ENCODE measurements at regions not wholly inside any gene's neighbourhood (a gene's known extent, or its start where the extent isn't known, plus 50 kb on each side); places are given as distances from the start of the nearest gene placed in this dataset.

DNA sequence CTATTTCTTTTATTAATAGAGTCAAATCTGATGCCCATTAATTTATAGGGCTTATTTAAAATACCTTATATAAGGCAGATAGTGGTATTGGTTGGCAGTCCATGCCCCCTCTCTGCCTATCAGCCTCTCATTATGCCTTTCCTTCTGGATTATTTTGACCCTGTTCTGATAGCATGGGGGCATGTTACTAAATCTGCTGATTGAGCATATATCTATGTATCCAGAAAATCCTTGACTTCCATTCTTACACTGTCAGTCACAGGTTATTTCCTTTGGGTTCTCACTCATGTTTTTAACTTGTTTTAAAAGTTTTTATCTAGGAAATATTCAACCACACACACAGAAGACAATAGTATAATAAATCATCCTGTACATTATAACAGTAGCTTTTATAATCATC, 1184.9 kb downstream of the HACE1 start:
- no peak for TF ChIP-seq CTCF (IDR thresholded peaks at IDR 0.05)
- TF ChIP-seq, protein P1, sequence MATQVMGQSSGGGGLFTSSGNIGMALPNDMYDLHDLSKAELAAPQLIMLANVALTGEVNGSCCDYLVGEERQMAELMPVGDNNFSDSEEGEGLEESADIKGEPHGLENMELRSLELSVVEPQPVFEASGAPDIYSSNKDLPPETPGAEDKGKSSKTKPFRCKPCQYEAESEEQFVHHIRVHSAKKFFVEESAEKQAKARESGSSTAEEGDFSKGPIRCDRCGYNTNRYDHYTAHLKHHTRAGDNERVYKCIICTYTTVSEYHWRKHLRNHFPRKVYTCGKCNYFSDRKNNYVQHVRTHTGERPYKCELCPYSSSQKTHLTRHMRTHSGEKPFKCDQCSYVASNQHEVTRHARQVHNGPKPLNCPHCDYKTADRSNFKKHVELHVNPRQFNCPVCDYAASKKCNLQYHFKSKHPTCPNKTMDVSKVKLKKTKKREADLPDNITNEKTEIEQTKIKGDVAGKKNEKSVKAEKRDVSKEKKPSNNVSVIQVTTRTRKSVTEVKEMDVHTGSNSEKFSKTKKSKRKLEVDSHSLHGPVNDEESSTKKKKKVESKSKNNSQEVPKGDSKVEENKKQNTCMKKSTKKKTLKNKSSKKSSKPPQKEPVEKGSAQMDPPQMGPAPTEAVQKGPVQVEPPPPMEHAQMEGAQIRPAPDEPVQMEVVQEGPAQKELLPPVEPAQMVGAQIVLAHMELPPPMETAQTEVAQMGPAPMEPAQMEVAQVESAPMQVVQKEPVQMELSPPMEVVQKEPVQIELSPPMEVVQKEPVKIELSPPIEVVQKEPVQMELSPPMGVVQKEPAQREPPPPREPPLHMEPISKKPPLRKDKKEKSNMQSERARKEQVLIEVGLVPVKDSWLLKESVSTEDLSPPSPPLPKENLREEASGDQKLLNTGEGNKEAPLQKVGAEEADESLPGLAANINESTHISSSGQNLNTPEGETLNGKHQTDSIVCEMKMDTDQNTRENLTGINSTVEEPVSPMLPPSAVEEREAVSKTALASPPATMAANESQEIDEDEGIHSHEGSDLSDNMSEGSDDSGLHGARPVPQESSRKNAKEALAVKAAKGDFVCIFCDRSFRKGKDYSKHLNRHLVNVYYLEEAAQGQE (IDR thresholded peaks at IDR 0.05; ENCODE audit: insufficient read depth in 1 of 2, low read depth in 2 of 2, low read length in 1 of 2) = no peak
- no peak for TF ChIP-seq POLR2AphosphoS5 (IDR thresholded peaks at IDR 0.05; ENCODE audit: low read depth, low read length)

All from Panc1 (cell line).